ENCODE measurements at regions not wholly inside any gene's neighbourhood (a gene's known extent, or its start where the extent isn't known, plus 50 kb on each side); places are given as distances from the start of the nearest gene placed in this dataset.

DNA sequence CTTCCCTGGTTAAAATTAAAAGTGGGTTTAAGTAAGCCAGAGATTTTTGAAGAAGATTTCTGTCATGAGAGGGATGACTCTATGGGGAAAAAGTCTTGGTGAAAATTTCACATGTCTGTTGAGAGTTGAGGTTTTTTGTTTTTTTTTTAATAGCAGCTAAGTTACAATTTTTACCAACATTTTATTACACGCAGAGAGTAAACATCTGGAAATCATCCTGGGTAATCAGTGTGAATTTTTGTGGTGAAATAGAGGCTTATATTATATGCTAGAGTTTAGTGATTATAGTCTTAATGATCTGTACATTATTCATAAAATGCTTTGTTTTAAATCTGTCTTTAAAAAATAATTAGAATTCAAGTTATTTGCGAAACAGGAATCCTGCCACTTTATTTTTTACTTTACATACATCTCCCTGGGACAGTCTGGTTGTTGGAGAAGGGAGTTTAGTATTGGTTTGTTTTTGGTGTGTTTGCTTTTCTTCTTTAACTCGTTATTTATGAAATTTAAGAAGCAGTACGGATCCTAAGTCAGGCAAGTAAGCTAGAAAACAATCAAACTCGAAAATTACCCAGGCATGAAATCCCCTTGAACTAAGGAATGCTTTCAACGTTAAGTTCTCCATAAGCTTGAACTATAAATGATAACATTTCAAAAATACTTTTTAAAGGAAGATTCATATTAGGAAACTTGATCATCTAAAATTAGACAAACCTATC lies 143.4 kb upstream of the TSC22D2 start:
- TF ChIP-seq, protein P1, sequence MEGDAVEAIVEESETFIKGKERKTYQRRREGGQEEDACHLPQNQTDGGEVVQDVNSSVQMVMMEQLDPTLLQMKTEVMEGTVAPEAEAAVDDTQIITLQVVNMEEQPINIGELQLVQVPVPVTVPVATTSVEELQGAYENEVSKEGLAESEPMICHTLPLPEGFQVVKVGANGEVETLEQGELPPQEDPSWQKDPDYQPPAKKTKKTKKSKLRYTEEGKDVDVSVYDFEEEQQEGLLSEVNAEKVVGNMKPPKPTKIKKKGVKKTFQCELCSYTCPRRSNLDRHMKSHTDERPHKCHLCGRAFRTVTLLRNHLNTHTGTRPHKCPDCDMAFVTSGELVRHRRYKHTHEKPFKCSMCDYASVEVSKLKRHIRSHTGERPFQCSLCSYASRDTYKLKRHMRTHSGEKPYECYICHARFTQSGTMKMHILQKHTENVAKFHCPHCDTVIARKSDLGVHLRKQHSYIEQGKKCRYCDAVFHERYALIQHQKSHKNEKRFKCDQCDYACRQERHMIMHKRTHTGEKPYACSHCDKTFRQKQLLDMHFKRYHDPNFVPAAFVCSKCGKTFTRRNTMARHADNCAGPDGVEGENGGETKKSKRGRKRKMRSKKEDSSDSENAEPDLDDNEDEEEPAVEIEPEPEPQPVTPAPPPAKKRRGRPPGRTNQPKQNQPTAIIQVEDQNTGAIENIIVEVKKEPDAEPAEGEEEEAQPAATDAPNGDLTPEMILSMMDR (IDR thresholded peaks at IDR 0.05; ENCODE audit: insufficient read depth, low read length, poor library complexity, severe bottlenecking), result no peak
- TF ChIP-seq EZH2phosphoT487 (conservative IDR thresholded peaks at IDR 0.05; ENCODE audit: low read length), result no peak
- Histone ChIP-seq H3K36me3 (ENCODE audit: low read length) (no peaks in the 10 kb centered on the region), H3K4me2 (ENCODE audit: low read depth, low read length, poor library complexity, severe bottlenecking) (no peak overlapping the region), H3K27ac (ENCODE audit: low read depth, low read length) (no peak overlapping the region), H3F3A (ENCODE audit: insufficient read depth) (no peaks in the 10 kb centered on the region), H3K9me3 (ENCODE audit: insufficient read depth, low read length) (no peaks in the 10 kb centered on the region), H3K9me2 (replicated peaks; ENCODE audit: insufficient read depth, low read length) (no peaks in the 10 kb centered on the region), H3K4me3 (ENCODE audit: insufficient read depth, low read length, poor library complexity, severe bottlenecking) (no peak overlapping the region), H3K27me3 (ENCODE audit: low read length) (no peaks in the 10 kb centered on the region), H2AFZ (ENCODE audit: low read depth, low read length, severe bottlenecking) (no peak overlapping the region), H3K9ac (ENCODE audit: low read length) (no peak overlapping the region), H4K20me1 (ENCODE audit: low read depth, low read length) (no peaks in the 10 kb centered on the region), H3K79me2 (ENCODE audit: insufficient read depth, low read length) (no peaks in the 10 kb centered on the region)

DNA sequence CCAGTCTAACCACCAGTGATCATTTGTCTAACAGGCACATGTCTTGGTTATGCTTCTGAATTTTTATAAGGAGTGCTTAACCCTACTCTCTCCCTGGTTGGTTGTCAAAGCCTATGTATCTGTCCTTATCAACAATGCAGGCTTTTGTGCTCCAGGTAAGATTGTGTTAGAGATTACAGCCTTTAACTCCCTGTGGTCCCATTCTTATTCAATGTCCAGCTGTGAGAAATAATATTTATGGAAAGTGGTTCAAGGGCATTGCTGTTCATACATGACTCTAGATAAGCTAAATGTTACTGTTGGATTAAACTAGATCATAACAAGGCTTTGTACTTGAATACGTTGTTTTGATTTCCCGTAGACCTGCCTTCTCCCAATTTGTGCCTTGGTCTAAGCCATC lies 146.1 kb upstream of the TSC22D2 start:
- no peak overlapping the region for H3K9ac ChIP-seq (ENCODE audit: low read length)
- no peaks in the 10 kb centered on the region for H3K79me2 ChIP-seq (ENCODE audit: insufficient read depth, low read length)
- H3K9me3 ChIP-seq (ENCODE audit: insufficient read depth, low read length), result no peaks in the 10 kb centered on the region
- no peak overlapping the region for H3K4me2 ChIP-seq (ENCODE audit: low read depth, low read length, poor library complexity, severe bottlenecking)
- H3K9me2 ChIP-seq (replicated peaks; ENCODE audit: insufficient read depth, low read length), result no peaks in the 10 kb centered on the region
- no peak overlapping the region for H3K27ac ChIP-seq (ENCODE audit: low read depth, low read length)
- no peak overlapping the region for H2AFZ ChIP-seq (ENCODE audit: low read depth, low read length, severe bottlenecking)
- H4K20me1 ChIP-seq (ENCODE audit: low read depth, low read length), result no peaks in the 10 kb centered on the region
- no peak for TF ChIP-seq EZH2phosphoT487 (conservative IDR thresholded peaks at IDR 0.05; ENCODE audit: low read length)
- H3K36me3 ChIP-seq (ENCODE audit: low read length), result no peaks in the 10 kb centered on the region
- no peak overlapping the region for H3K4me3 ChIP-seq (ENCODE audit: insufficient read depth, low read length, poor library complexity, severe bottlenecking)
- H3F3A ChIP-seq (ENCODE audit: insufficient read depth), result no peaks in the 10 kb centered on the region
- no peaks in the 10 kb centered on the region for H3K27me3 ChIP-seq (ENCODE audit: low read length)

DNA sequence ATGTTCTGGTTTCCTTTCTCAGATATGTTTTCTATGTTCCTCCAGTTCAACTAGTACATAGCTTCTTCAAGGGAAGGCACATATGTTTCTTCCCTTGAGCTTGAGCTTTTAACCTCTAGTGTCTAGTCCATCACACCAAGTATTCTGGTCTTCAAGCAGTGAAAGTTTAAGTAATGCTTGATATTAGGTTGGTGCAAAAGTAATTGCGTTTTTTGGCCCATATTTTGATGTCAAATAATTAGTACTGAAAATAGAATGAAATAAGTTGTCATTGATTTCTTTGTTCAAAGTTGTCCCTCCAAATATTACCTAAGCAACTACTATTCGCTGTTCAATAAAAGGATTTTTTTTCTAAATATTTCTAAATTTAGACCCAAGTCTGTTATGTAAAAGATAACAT lies 146.7 kb upstream of the TSC22D2 start:
- Histone ChIP-seq H3K4me3 (ENCODE audit: insufficient read depth, low read length, poor library complexity, severe bottlenecking) (no peak overlapping the region), H2AFZ (ENCODE audit: low read depth, low read length, severe bottlenecking) (no peak overlapping the region), H4K20me1 (ENCODE audit: low read depth, low read length) (no peaks in the 10 kb centered on the region), H3K9me2 (replicated peaks; ENCODE audit: insufficient read depth, low read length) (no peaks in the 10 kb centered on the region), H3K27ac (ENCODE audit: low read depth, low read length) (no peak overlapping the region), H3K27me3 (ENCODE audit: low read length) (no peaks in the 10 kb centered on the region), H3K79me2 (ENCODE audit: insufficient read depth, low read length) (no peaks in the 10 kb centered on the region), H3K9me3 (ENCODE audit: insufficient read depth, low read length) (no peaks in the 10 kb centered on the region), H3F3A (ENCODE audit: insufficient read depth) (no peaks in the 10 kb centered on the region), H3K36me3 (ENCODE audit: low read length) (no peaks in the 10 kb centered on the region), H3K9ac (ENCODE audit: low read length) (no peak overlapping the region), H3K4me2 (ENCODE audit: low read depth, low read length, poor library complexity, severe bottlenecking) (no peak overlapping the region)
- TF ChIP-seq, protein P1 (IDR thresholded peaks at IDR 0.05; ENCODE audit: insufficient read depth, low read length, poor library complexity, severe bottlenecking), result no peak
- TF ChIP-seq EZH2phosphoT487 (conservative IDR thresholded peaks at IDR 0.05; ENCODE audit: low read length), result no peak

DNA sequence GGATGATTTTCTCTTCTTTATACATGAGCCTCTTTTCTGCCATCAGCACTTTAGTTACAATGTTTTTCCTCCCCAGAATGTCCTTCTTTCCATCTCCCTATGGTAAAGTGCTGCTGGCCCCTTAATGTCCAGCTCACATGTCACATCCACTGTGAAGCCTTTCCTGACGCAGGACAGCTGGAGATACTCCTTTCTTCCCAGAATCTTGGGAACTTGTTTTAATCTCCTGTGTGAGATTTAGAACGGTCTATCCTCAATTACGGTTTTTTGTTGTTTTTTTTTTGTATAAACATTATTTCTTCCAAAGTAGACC lies 147.7 kb upstream of the TSC22D2 start:
- Histone ChIP-seq H3K27me3 (ENCODE audit: low read length) (no peaks in the 10 kb centered on the region), H3K27ac (ENCODE audit: low read depth, low read length) (no peak overlapping the region), H3K9me3 (ENCODE audit: insufficient read depth, low read length) (no peaks in the 10 kb centered on the region), H2AFZ (ENCODE audit: low read depth, low read length, severe bottlenecking) (no peak overlapping the region), H3K4me2 (ENCODE audit: low read depth, low read length, poor library complexity, severe bottlenecking) (no peak overlapping the region), H3F3A (ENCODE audit: insufficient read depth) (no peaks in the 10 kb centered on the region), H3K9me2 (replicated peaks; ENCODE audit: insufficient read depth, low read length) (no peaks in the 10 kb centered on the region), H4K20me1 (ENCODE audit: low read depth, low read length) (no peaks in the 10 kb centered on the region), H3K79me2 (ENCODE audit: insufficient read depth, low read length) (no peaks in the 10 kb centered on the region), H3K9ac (ENCODE audit: low read length) (no peak overlapping the region), H3K36me3 (ENCODE audit: low read length) (no peaks in the 10 kb centered on the region), H3K4me3 (ENCODE audit: insufficient read depth, low read length, poor library complexity, severe bottlenecking) (no peak overlapping the region)
- TF ChIP-seq, protein P1 (IDR thresholded peaks at IDR 0.05; ENCODE audit: insufficient read depth, low read length, poor library complexity, severe bottlenecking), result no peak
- TF ChIP-seq EZH2phosphoT487 (conservative IDR thresholded peaks at IDR 0.05; ENCODE audit: low read length), result no peak
